ENCODE measurements at regions not wholly inside any gene's neighbourhood (a gene's known extent, or its start where the extent isn't known, plus 50 kb on each side); places are given as distances from the start of the nearest gene placed in this dataset.

GRCh38 chr13:103324641-103325040 lies 258.4 kb upstream of the SLC10A2 start:
- no peak for TF ChIP-seq CTCF (IDR thresholded peaks at IDR 0.05)
- no peaks in the 10 kb centered on the region for H3K4me1 Mint-ChIP-seq (ENCODE audit: low read depth)
- POLR2A ChIA-PET = no interaction called here
- ATAC-seq (no peak), DNase-seq (no peak)
- peaks cover 3% of the 10 kb centered on the region for H3K9me3 Mint-ChIP-seq
- no peaks in the 10 kb centered on the region for H3K27me3 Mint-ChIP-seq
- H3K27ac Mint-ChIP-seq = no peak overlapping the region
- intact Hi-C loops (cut with micrococcal nuclease) = no loop called here
- CTCF ChIA-PET = no interaction called here
- no peaks in the 10 kb centered on the region for H3K36me3 Mint-ChIP-seq (ENCODE audit: low read depth)
- H3K4me3 Mint-ChIP-seq = no peak overlapping the region

- H3K4me3 Mint-ChIP-seq = no peak overlapping the region
- H3K27me3 Mint-ChIP-seq = no peaks in the 10 kb centered on the region
- ATAC-seq (no peak), DNase-seq (no peak)
- no peaks in the 10 kb centered on the region for H3K9me3 Mint-ChIP-seq
- H3K27ac Mint-ChIP-seq = no peak overlapping the region
- TF ChIP-seq CTCF (IDR thresholded peaks at IDR 0.05) = no peak
- H3K36me3 Mint-ChIP-seq (ENCODE audit: low read depth) = no peaks in the 10 kb centered on the region
- no peaks in the 10 kb centered on the region for H3K4me1 Mint-ChIP-seq (ENCODE audit: low read depth)
- ChIA-PET POLR2A (no interaction called here), CTCF (no interaction called here)
- intact Hi-C loops (cut with micrococcal nuclease) = no loop called here
These were observed 249.5 kb upstream of the SLC10A2 start for GRCh38 chr13:103315711-103316110.

- H3K4me1 Mint-ChIP-seq (ENCODE audit: low read depth) = no peaks in the 10 kb centered on the region
- no peak for TF ChIP-seq CTCF (IDR thresholded peaks at IDR 0.05)
- CTCF ChIA-PET = no interaction called here
These were observed 246.2 kb upstream of the SLC10A2 start for GRCh38 chr13:103312467-103312866.

GRCh38 chr13:103308667-103309066 lies 242.4 kb upstream of the SLC10A2 start:
- intact Hi-C loops (cut with micrococcal nuclease) = no loop called here
- Mint-ChIP-seq H3K36me3 (ENCODE audit: low read depth) (no peaks in the 10 kb centered on the region), H3K27me3 (no peaks in the 10 kb centered on the region), H3K27ac (no peak overlapping the region), H3K4me3 (no peak overlapping the region), H3K9me3 (no peaks in the 10 kb centered on the region), H3K4me1 (ENCODE audit: low read depth) (no peaks in the 10 kb centered on the region)
- ATAC-seq = no peak
- no peak for TF ChIP-seq CTCF (IDR thresholded peaks at IDR 0.05)
- ChIA-PET CTCF (no interaction called here), POLR2A (no interaction called here)
- no peak for DNase-seq

More at GRCh38 chr13:103312467-103312866, 246.2 kb upstream of the SLC10A2 start:
- intact Hi-C loops (cut with micrococcal nuclease) = no loop called here
- Mint-ChIP-seq H3K9me3 (no peaks in the 10 kb centered on the region), H3K36me3 (ENCODE audit: low read depth) (no peaks in the 10 kb centered on the region), H3K27me3 (no peaks in the 10 kb centered on the region), H3K4me3 (no peak overlapping the region), H3K27ac (no peak overlapping the region)
- POLR2A ChIA-PET = no interaction called here
- ATAC-seq = no peak
- DNase-seq = no peak

- CTCF ChIA-PET = no interaction called here
- H3K27ac Mint-ChIP-seq = no peak overlapping the region
- no peak for DNase-seq
- no peak overlapping the region for H3K4me3 Mint-ChIP-seq
- intact Hi-C loops (cut with micrococcal nuclease) = no loop called here
- ATAC-seq = no peak
- no peak for TF ChIP-seq CTCF (IDR thresholded peaks at IDR 0.05)
- H3K4me1 Mint-ChIP-seq (ENCODE audit: low read depth) = no peaks in the 10 kb centered on the region
- POLR2A ChIA-PET = no interaction called here
- H3K27me3 Mint-ChIP-seq = no peaks in the 10 kb centered on the region
- no peaks in the 10 kb centered on the region for H3K9me3 Mint-ChIP-seq
- no peaks in the 10 kb centered on the region for H3K36me3 Mint-ChIP-seq (ENCODE audit: low read depth)
These were observed 239.9 kb upstream of the SLC10A2 start for GRCh38 chr13:103306163-103306562.

Data from activated CD8-positive, alpha-beta T cell treated with anti-CD3 and anti-CD28 coated beads for 36 hours (primary cell).